PFSK-1 (cell line): ENCODE measurements at regions not wholly inside any gene's neighbourhood (a gene's known extent, or its start where the extent isn't known, plus 50 kb on each side); places are given as distances from the start of the nearest gene placed in this dataset.

ENCODE experiments used
- FOXP2 ChIP-seq: optimal IDR thresholded peaks from 2 replicates; pipeline ENCODE3; 2011; ENCODE audit warnings: borderline replicate concordance, control low read depth, inconsistent platforms; ENCODE audit not compliant: insufficient read depth; ENCODE audit errors: extremely low read length, extremely low read depth
- POLR2AphosphoS5 ChIP-seq: IDR thresholded peaks from 2 replicates; pipeline ENCODE4 v1.6.1; 2012; ENCODE audit warnings: low read depth, mild to moderate bottlenecking, control low read depth, low read length, moderate library complexity
- REST ChIP-seq, 2 experiments: IDR thresholded peaks; 2 replicates each; pipeline versions ENCODE4 v1.6.1 to v1.8.0; 2011 to 2012; ENCODE audit warnings: low read depth in 2 of 2, low read length in 2 of 2, control low read depth in 1 of 2, inconsistent platforms in 1 of 2, mild to moderate bottlenecking in 1 of 2, moderate library complexity in 1 of 2; ENCODE audit not compliant: insufficient read depth in 1 of 2
- SIN3A ChIP-seq: IDR thresholded peaks from 2 replicates; pipeline ENCODE4 v1.6.1; 2012; ENCODE audit warnings: mild to moderate bottlenecking, low read length, moderate library complexity, borderline replicate concordance; ENCODE audit not compliant: insufficient read depth
- TAF1 ChIP-seq: IDR thresholded peaks from 2 replicates; pipeline ENCODE4 v1.6.1; 2012; ENCODE audit warnings: low read length, control low read depth, borderline replicate concordance; ENCODE audit not compliant: insufficient read depth

GRCh38 chr12:20175704-20176388, 192.5 kb upstream of the PDE3A start:
- TF ChIP-seq TAF1 (no peak), POLR2AphosphoS5 (no peak), FOXP2 (no peak), REST (IDR thresholded peaks at IDR 0.05; ENCODE audit: insufficient read depth in 1 of 2, low read depth in 2 of 2, low read length in 2 of 2) (no peak), SIN3A (no peak)

GRCh38 chr12:20181416-20182180, 186.7 kb upstream of the PDE3A start:
- no peak for TF ChIP-seq FOXP2
- TF ChIP-seq SIN3A, result no peak
- no peak for TF ChIP-seq TAF1
- TF ChIP-seq POLR2AphosphoS5, result no peak
- no peak for TF ChIP-seq REST (IDR thresholded peaks at IDR 0.05; ENCODE audit: insufficient read depth in 1 of 2, low read depth in 2 of 2, low read length in 2 of 2)

GRCh38 chr12:20183563-20183962, 184.8 kb upstream of the PDE3A start:
- TF ChIP-seq FOXP2 (no peak), TAF1 (no peak), REST (IDR thresholded peaks at IDR 0.05; ENCODE audit: insufficient read depth in 1 of 2, low read depth in 2 of 2, low read length in 2 of 2) (no peak), POLR2AphosphoS5 (no peak), SIN3A (no peak)

GRCh38 chr12:20184514-20184913, 183.8 kb upstream of the PDE3A start:
- TF ChIP-seq TAF1 (no peak), SIN3A (no peak), POLR2AphosphoS5 (no peak), FOXP2 (no peak)

GRCh38 chr12:20187456-20187855, 180.9 kb upstream of the PDE3A start:
- no peak for TF ChIP-seq TAF1
- no peak for TF ChIP-seq FOXP2
- TF ChIP-seq POLR2AphosphoS5, result no peak
- TF ChIP-seq SIN3A, result no peak
- TF ChIP-seq REST (IDR thresholded peaks at IDR 0.05; ENCODE audit: insufficient read depth in 1 of 2, low read depth in 2 of 2, low read length in 2 of 2), result no peak
